Left lung (tissue), 4 donors: ENCODE measurements at regions not wholly inside any gene's neighbourhood (a gene's known extent, or its start where the extent isn't known, plus 50 kb on each side); places are given as distances from the start of the nearest gene placed in this dataset.

ENCODE experiments used
- ATAC-seq: fragments of 200-7000 bp; cut with Tn5 transposase; one replicate; pipeline ENCODE4 v1.9.1; 2020; ENCODE audit warnings: moderate library complexity
- DNase-seq, 4 donors: peaks; one replicate each; pipeline ENCODE4 v3.0.0-alpha.2; 2013 to 2020
- H3K27ac ChIP-seq, 2 donors: fragments of 200-600 bp; sonication (generic) in 1 of 2; one replicate each; pipeline versions ENCODE4 v1.5.0 to v1.8.0; 2020 to 2021
- H3K27me3 ChIP-seq, 2 donors: fragments of 200-600 bp; sonication (generic) in 1 of 2; one replicate each; pipeline versions ENCODE4 v1.5.0 to v1.8.0; 2020 to 2021
- H3K36me3 ChIP-seq, 2 donors: fragments of 200-600 bp; sonication (generic) in 1 of 2; one replicate each; pipeline versions ENCODE4 v1.5.0 to v1.8.0; 2020 to 2021
- H3K4me1 ChIP-seq, 2 donors: fragments of 200-600 bp; one replicate each; pipeline ENCODE4 v1.8.0; 2021
- H3K4me3 ChIP-seq, 2 donors: fragments of 200-600 bp; sonication (generic) in 1 of 2; one replicate each; pipeline versions ENCODE4 v1.5.0 to v1.8.0; 2020 to 2021; ENCODE audit warnings: mild to moderate bottlenecking in 1 of 2
- H3K9me3 ChIP-seq, 2 donors: fragments of 200-600 bp; sonication (generic) in 1 of 2; one replicate each; pipeline versions ENCODE4 v1.5.0 to v1.8.0; 2020 to 2021
- CTCF ChIP-seq, 2 donors: fragments of 200-600 bp; sonication (generic) in 1 of 2; IDR thresholded peaks; one replicate each; pipeline versions ENCODE4 v1.5.0 to v1.8.0; 2021; ENCODE audit warnings: antibody characterized with exemption in 2 of 2
- intact Hi-C, 2 donors: fragments of 100-400 bp; cut with DNase I; formaldehyde crosslinking; loops; one replicate each; pipeline versions ENCODE4 v1.11.2 to v1.14.2; 2022
- donor health status: DM: no; HTN: yes; CAD: no.
- donor health status: DM: no; HTN: no; CAD: no.

DNA sequence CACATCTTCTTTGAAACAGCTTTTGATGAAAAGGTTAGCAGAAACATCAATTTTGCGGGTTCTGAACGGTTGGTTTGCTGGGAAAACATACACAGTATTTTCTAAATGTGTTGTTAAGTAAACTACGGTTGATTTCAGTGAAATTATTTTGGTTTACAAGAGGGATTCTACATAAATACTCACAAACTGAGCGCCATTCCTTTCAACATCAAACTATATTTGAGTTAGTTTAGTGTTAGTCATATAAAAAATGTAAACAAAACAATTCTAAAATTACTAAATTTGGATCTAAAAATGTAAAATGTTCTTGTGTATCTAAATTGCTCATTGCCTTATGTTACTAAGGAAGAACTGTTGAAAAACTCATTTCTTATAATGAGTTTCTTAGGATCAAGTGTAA is 425.6 kb downstream of the PCDH18 start:
- H3K36me3 ChIP-seq, result no peaks in the 10 kb centered on the region
- no peaks in the 10 kb centered on the region for H3K4me1 ChIP-seq
- H3K9me3 ChIP-seq, result no peaks in the 10 kb centered on the region
- no peak for DNase-seq
- H3K27ac ChIP-seq, result no peak overlapping the region
- no peak for TF ChIP-seq CTCF (IDR thresholded peaks at IDR 0.05)
- H3K4me3 ChIP-seq, result no peak overlapping the region
- no peaks in the 10 kb centered on the region for H3K27me3 ChIP-seq
- intact Hi-C loops, result no loop called here
- no peak for ATAC-seq

DNA sequence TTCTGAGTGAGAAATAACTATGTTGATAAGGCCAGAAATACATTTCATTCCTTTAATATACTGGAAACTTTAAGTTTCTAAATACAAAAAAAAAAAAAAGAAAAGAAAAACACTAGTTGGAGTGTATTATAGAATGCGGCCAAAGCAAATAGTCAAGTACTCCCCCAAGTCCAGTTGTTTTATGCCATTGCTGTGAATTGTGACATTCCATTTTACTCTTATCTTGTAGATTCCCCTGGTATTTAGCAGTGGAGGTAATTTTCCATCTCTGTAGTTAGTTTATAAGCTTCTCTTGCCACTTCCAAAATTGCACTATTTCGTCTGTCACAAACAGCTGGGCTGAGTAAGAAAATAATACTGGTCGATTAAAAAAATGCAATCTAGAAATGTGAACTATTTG is 426.0 kb downstream of the PCDH18 start:
- Histone ChIP-seq H3K36me3 (no peaks in the 10 kb centered on the region), H3K27me3 (no peaks in the 10 kb centered on the region)

DNA sequence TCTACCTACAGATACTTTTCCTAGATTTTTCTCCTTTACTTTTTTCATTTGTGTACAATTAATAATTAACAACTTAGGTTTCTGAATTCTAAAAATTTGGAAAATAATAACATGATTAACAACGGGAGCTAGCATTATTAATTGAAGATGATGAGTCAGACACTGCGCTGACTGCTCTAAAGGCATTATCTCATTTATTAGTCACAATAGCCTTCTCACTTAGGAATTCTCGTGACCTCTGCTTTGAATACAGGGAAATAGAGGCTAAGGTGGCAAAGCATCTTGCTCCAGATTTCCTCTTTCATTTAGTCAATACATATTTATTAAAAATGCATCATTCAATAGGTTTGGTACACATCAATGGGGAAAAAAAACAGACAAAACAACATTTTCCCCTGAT is 441.3 kb downstream of the PCDH18 start:
- intact Hi-C loops, result no loop called here
- Histone ChIP-seq H3K27ac (no peak overlapping the region), H3K4me3 (no peak overlapping the region), H3K9me3 (no peaks in the 10 kb centered on the region), H3K27me3 (no peaks in the 10 kb centered on the region), H3K4me1 (no peaks in the 10 kb centered on the region), H3K36me3 (no peaks in the 10 kb centered on the region)
- TF ChIP-seq CTCF (IDR thresholded peaks at IDR 0.05), result no peak
- no peak for ATAC-seq
- no peak for DNase-seq

More for the DNA sequence above, 426.0 kb downstream of the PCDH18 start:
- no peak overlapping the region for H3K27ac ChIP-seq
- no peak overlapping the region for H3K4me3 ChIP-seq
- intact Hi-C loops, result no loop called here
- DNase-seq, result no peak
- no peaks in the 10 kb centered on the region for H3K9me3 ChIP-seq
- H3K4me1 ChIP-seq, result no peaks in the 10 kb centered on the region
- no peak for TF ChIP-seq CTCF (IDR thresholded peaks at IDR 0.05)
- no peak for ATAC-seq

GRCh38 chr4:137083571-137084135 is 448.6 kb downstream of the PCDH18 start:
- DNase-seq (no peak), ATAC-seq (no peak)
- intact Hi-C loops, result no loop called here
- no peaks in the 10 kb centered on the region for H3K27me3 ChIP-seq
- no peak overlapping the region for H3K4me3 ChIP-seq
- no peak overlapping the region for H3K27ac ChIP-seq
- TF ChIP-seq CTCF (IDR thresholded peaks at IDR 0.05), result no peak
- no peaks in the 10 kb centered on the region for H3K9me3 ChIP-seq
- H3K36me3 ChIP-seq, result no peaks in the 10 kb centered on the region
- H3K4me1 ChIP-seq, result no peaks in the 10 kb centered on the region

DNA sequence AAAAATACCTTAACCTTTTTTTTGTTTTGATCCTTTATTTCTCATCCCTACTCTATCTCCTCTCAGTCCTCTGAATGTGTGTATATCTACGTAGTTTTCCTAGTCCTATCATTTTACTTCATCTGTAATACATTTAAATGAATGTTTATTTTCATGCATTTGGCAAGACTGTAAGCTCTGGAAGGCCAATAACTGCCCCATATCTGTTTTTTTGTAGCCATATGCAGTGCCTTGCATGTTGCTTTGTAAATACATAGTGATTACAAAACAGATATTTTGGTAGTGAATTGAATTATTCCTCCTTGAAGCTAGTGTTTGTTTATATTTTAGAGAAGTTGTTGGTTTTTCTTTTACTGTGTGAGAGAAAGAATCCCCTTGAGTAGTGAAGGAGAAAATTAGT is 450.2 kb downstream of the PCDH18 start:
- no peaks in the 10 kb centered on the region for H3K27me3 ChIP-seq
- H3K36me3 ChIP-seq, result no peaks in the 10 kb centered on the region
- no peak overlapping the region for H3K27ac ChIP-seq
- ATAC-seq (no peak), DNase-seq (no peak)
- H3K9me3 ChIP-seq, result peaks cover 0 to 2% of the 10 kb centered on the region in 2 donors
- intact Hi-C loops, result no loop called here
- TF ChIP-seq CTCF (IDR thresholded peaks at IDR 0.05), result no peak
- no peak overlapping the region for H3K4me3 ChIP-seq
- H3K4me1 ChIP-seq, result no peaks in the 10 kb centered on the region
